AG20443 (cell line): ENCODE measurements at regions not wholly inside any gene's neighbourhood (a gene's known extent, or its start where the extent isn't known, plus 50 kb on each side); places are given as distances from the start of the nearest gene placed in this dataset.
A peak's percentile ranks its signal among the peaks of the same experiment; 100 is the strongest.
"Not testable (repeated sequence)": the region's sequence is repeated elsewhere in the genome, so short reads cannot be mapped to it uniquely, and the experiment has no call there.

Experiments used
- DNase-seq: peaks from one replicate; pipeline ENCODE4 v3.0.0; 2012; ENCODE audit warnings: low spot score, mixed read lengths

GRCh38 chr4:122100508-122100907, 51.6 kb upstream of the BLTP1 start:
- no peak for DNase-seq

GRCh38 chr4:122099896-122100295, 52.2 kb upstream of the BLTP1 start:
- no peak for DNase-seq

GRCh38 chr4:122091836-122092405, 60.2 kb upstream of the BLTP1 start:
- DNase-seq: no peak

- no peak for DNase-seq
Observed at GRCh38 chr4:122091397-122091796, 60.7 kb upstream of the BLTP1 start.

GRCh38 chr4:122090989-122091388, 61.1 kb upstream of the BLTP1 start:
- no peak for DNase-seq

GRCh38 chr4:122086338-122087065, 65.6 kb upstream of the BLTP1 start:
- no peak for DNase-seq

- DNase-seq: no peak
Observed at GRCh38 chr4:122083989-122084388, 68.1 kb upstream of the BLTP1 start.

GRCh38 chr4:122083351-122083750, 68.8 kb upstream of the BLTP1 start:
- no peak for DNase-seq

GRCh38 chr4:122082661-122083060, 69.5 kb upstream of the BLTP1 start:
- DNase-seq: no peak

- DNase-seq: not testable (repeated sequence)
Observed at GRCh38 chr4:122077653-122078052, 74.5 kb upstream of the BLTP1 start.

- DNase-seq: not testable (repeated sequence)
Observed at GRCh38 chr4:122076835-122077234, 75.3 kb upstream of the BLTP1 start.

GRCh38 chr4:122073615-122074014, 78.5 kb upstream of the BLTP1 start:
- no peak for DNase-seq

GRCh38 chr4:122065915-122066314, 86.2 kb upstream of the BLTP1 start:
- no peak for DNase-seq

- no peak for DNase-seq
Observed at GRCh38 chr4:122065149-122065548, 87.0 kb upstream of the BLTP1 start.

GRCh38 chr4:122053186-122053585, 98.9 kb upstream of the BLTP1 start:
- DNase-seq: no peak

- no peak for DNase-seq
Observed at GRCh38 chr4:122052677-122053076, 99.5 kb upstream of the BLTP1 start.

GRCh38 chr4:122050841-122051240, 99.0 kb upstream of the TRPC3 start:
- DNase-seq: no peak

- DNase-seq: no peak
Observed at GRCh38 chr4:122047456-122048425, 95.9 kb upstream of the TRPC3 start.

GRCh38 chr4:122046255-122046654, 94.4 kb upstream of the TRPC3 start:
- DNase-seq: no peak

GRCh38 chr4:122045533-122045932, 93.7 kb upstream of the TRPC3 start:
- DNase-seq: peak; percentile 61

GRCh38 chr4:122044501-122044900, 92.6 kb upstream of the TRPC3 start:
- no peak for DNase-seq

- DNase-seq: no peak
Observed at GRCh38 chr4:122041312-122041711, 89.5 kb upstream of the TRPC3 start.

- DNase-seq: no peak
Observed at GRCh38 chr4:122038896-122039295, 87.0 kb upstream of the TRPC3 start.
